H1 (cell line): ENCODE measurements at regions not wholly inside any gene's neighbourhood (a gene's known extent, or its start where the extent isn't known, plus 50 kb on each side); places are given as distances from the start of the nearest gene placed in this dataset.

ENCODE experiments used
- CTCF ChIA-PET: fragments of 300-600 bp; sonication (Branson Sonifier 250); formaldehyde crosslinking; loops from one replicate; lab custom pipeline; 2021; ENCODE audit not compliant: partially characterized antibody; lab: Charles Lee
- POLR2A ChIA-PET: fragments of 300-600 bp; sonication (Branson Sonifier 250); formaldehyde crosslinking; loops from one replicate; lab custom pipeline; 2021; ENCODE audit warnings: inconsistent platforms; ENCODE audit not compliant: partially characterized antibody; lab: Charles Lee
- DNase-seq, 2 experiments: peaks; one replicate each; pipeline versions ENCODE4 v3.0.0 to v3.0.0-alpha.2; 2010 to 2022; ENCODE audit warnings: low spot score in 2 of 2, low read depth in 1 of 2, mixed read lengths in 1 of 2
- FAIRE-seq: peaks from 2 replicates; lab custom pipeline; 2011; peaks lifted over from hg19 to GRCh38; lab: Jason Lieb, UNC
- H2AFZ ChIP-seq: 2 replicates; pipeline ENCODE4 v1.8.1; 2012; ENCODE audit warnings: low read length, inconsistent platforms
- H2AK5ac ChIP-seq: 2 replicates; pipeline ENCODE4 v1.6.1; 2013; ENCODE audit warnings: low read depth, low read length
- H2BK120ac ChIP-seq: replicated peaks from 2 replicates; pipeline ENCODE3; 2013; ENCODE audit warnings: low read depth, low read length, inconsistent platforms
- H2BK12ac ChIP-seq: 2 replicates; pipeline ENCODE4 v1.6.1; 2013; ENCODE audit warnings: low read depth, low read length
- H2BK15ac ChIP-seq: 2 replicates; pipeline ENCODE4 v1.6.1; 2013; ENCODE audit warnings: low read length
- H2BK20ac ChIP-seq: 2 replicates; pipeline ENCODE4 v1.6.1; 2013; ENCODE audit warnings: low read length
- H2BK5ac ChIP-seq: 2 replicates; pipeline ENCODE4 v1.6.1; 2013; ENCODE audit warnings: low read depth, low read length
- H3K14ac ChIP-seq: 2 replicates; pipeline ENCODE4 v1.6.1; 2013; ENCODE audit warnings: inconsistent platforms; ENCODE audit not compliant: insufficient read length
- H3K18ac ChIP-seq: 2 replicates; pipeline ENCODE4 v1.6.1; 2013; ENCODE audit warnings: low read length; ENCODE audit errors: extremely low read depth
- H3K23ac ChIP-seq: 2 replicates; pipeline ENCODE4 v1.6.1; 2013; ENCODE audit warnings: inconsistent platforms; ENCODE audit not compliant: insufficient read length
- H3K23me2 ChIP-seq: 2 replicates; pipeline ENCODE4 v1.6.1; 2013; ENCODE audit warnings: low read depth, low read length
- H3K27ac ChIP-seq: 2 replicates; pipeline ENCODE4 v1.6.1; 2011; ENCODE audit warnings: low read depth, low read length, inconsistent platforms
- H3K27me3 ChIP-seq, 4 experiments: replicated peaks in 1 of 4; 1 replicate in 1 of 4; 2 replicates in 3 of 4; pipeline versions ENCODE4 v1.6.1 to v1.8.1; 2011 to 2013; ENCODE audit warnings: low read length in 3 of 4, mild to moderate bottlenecking in 3 of 4, inconsistent platforms in 2 of 4, mixed read lengths in 2 of 4, moderate library complexity in 1 of 4; ENCODE audit not compliant: control insufficient read depth in 3 of 4, insufficient read depth in 3 of 4; ENCODE audit errors: extremely low read depth in 1 of 4
- H3K36me3 ChIP-seq, 4 experiments: 2 replicates each; pipeline versions ENCODE4 v1.6.1 to v1.8.1; 2011 to 2013; ENCODE audit warnings: mild to moderate bottlenecking in 4 of 4, low read length in 3 of 4, moderate library complexity in 2 of 4, control low read depth in 1 of 4, inconsistent platforms in 1 of 4; ENCODE audit not compliant: insufficient read depth in 4 of 4, control insufficient read depth in 2 of 4
- H3K4ac ChIP-seq: replicated peaks from 2 replicates; pipeline ENCODE3; 2013; ENCODE audit warnings: low read length, low read depth, mixed read lengths, inconsistent platforms; ENCODE audit not compliant: insufficient read length
- H3K4me1 ChIP-seq, 4 experiments: replicated peaks in 1 of 4; 1 replicate in 1 of 4; 2 replicates in 3 of 4; pipeline versions ENCODE4 v1.6.1 to v1.8.1; 2011 to 2013; ENCODE audit warnings: low read length in 3 of 4, inconsistent platforms in 2 of 4, mixed read lengths in 1 of 4; ENCODE audit not compliant: insufficient read depth in 4 of 4, control insufficient read depth in 3 of 4
- H3K4me2 ChIP-seq, 2 experiments: 2 replicates each; pipeline versions ENCODE4 v1.6.1 to v1.8.1; 2011 to 2013; ENCODE audit warnings: low read depth in 2 of 2, low read length in 2 of 2, control low read depth in 1 of 2, inconsistent platforms in 1 of 2, mild to moderate bottlenecking in 1 of 2; ENCODE audit not compliant: insufficient read depth in 1 of 2
- H3K4me3 ChIP-seq, 4 experiments: fragments of 200-600, 300-600 bp in 1 of 4; sonication (generic), shearing (Covaris generic), sonication (Bioruptor Twin) in 1 of 4; 2 replicates each; pipeline versions ENCODE4 v1.5.1 to v1.8.1; 2011 to 2016; ENCODE audit warnings: low read length in 4 of 4, low read depth in 3 of 4, control low read depth in 2 of 4, inconsistent platforms in 2 of 4, mild to moderate bottlenecking in 2 of 4, mixed read lengths in 1 of 4, moderate library complexity in 1 of 4; ENCODE audit not compliant: insufficient read depth in 2 of 4; ENCODE audit errors: extremely low read depth in 1 of 4
- H3K56ac ChIP-seq: replicated peaks from 2 replicates; pipeline ENCODE3; 2013; ENCODE audit warnings: low read depth, mild to moderate bottlenecking, mixed read lengths, low read length, inconsistent platforms; ENCODE audit not compliant: insufficient read length
- H3K79me1 ChIP-seq: 2 replicates; pipeline ENCODE4 v1.6.1; 2013; ENCODE audit warnings: low read depth, low read length, control low read depth
- H3K79me2 ChIP-seq, 2 experiments: 2 replicates each; pipeline versions ENCODE4 v1.6.1 to v1.8.1; 2012 to 2013; ENCODE audit warnings: low read length in 2 of 2, mild to moderate bottlenecking in 2 of 2, inconsistent platforms in 1 of 2; ENCODE audit not compliant: insufficient read depth in 2 of 2, control insufficient read depth in 1 of 2
- H3K9ac ChIP-seq, 4 experiments: replicated peaks in 1 of 4; 1 replicate in 1 of 4; 2 replicates in 3 of 4; pipeline versions ENCODE4 v1.6.1 to v1.8.1; 2011 to 2013; ENCODE audit warnings: low read depth in 3 of 4, low read length in 3 of 4, control low read depth in 2 of 4, mild to moderate bottlenecking in 2 of 4, moderate library complexity in 2 of 4, inconsistent platforms in 1 of 4; ENCODE audit errors: extremely low read depth in 1 of 4
- H3K9me3 ChIP-seq, 2 experiments: 2 replicates each; pipeline versions ENCODE4 v1.6.1 to v1.8.1; 2012 to 2013; ENCODE audit warnings: mild to moderate bottlenecking in 2 of 2, moderate library complexity in 2 of 2, control low read depth in 1 of 2, inconsistent platforms in 1 of 2, low read depth in 1 of 2, low read length in 1 of 2, mixed read lengths in 1 of 2; ENCODE audit not compliant: insufficient read depth in 2 of 2
- H4K20me1 ChIP-seq, 2 experiments: replicated peaks in 1 of 2; 2 replicates each; pipeline versions ENCODE3 to v1.8.1; 2011 to 2013; ENCODE audit warnings: inconsistent platforms in 2 of 2, low read length in 2 of 2, mild to moderate bottlenecking in 1 of 2; ENCODE audit not compliant: insufficient read depth in 2 of 2, control insufficient read depth in 1 of 2
- H4K5ac ChIP-seq: 2 replicates; pipeline ENCODE4 v1.6.1; 2013; ENCODE audit warnings: low read length, low read depth, mixed read lengths, inconsistent platforms; ENCODE audit not compliant: insufficient read length
- H4K8ac ChIP-seq: 2 replicates; pipeline ENCODE4 v1.8.0; 2013; ENCODE audit warnings: mild to moderate bottlenecking, moderate library complexity, low read length, inconsistent platforms; ENCODE audit not compliant: insufficient read depth; ENCODE audit errors: extremely low read depth
- H4K91ac ChIP-seq: replicated peaks from 2 replicates; pipeline ENCODE3; 2013; ENCODE audit warnings: low read length, mixed read lengths, inconsistent platforms; ENCODE audit not compliant: insufficient read length
- ATF2 ChIP-seq: IDR thresholded peaks from 2 replicates; pipeline ENCODE4 v1.6.1; 2012; ENCODE audit warnings: low read length, inconsistent platforms
- CHD2 ChIP-seq: IDR thresholded peaks from 2 replicates; pipeline ENCODE4 v1.6.1; 2012; ENCODE audit warnings: low read length, improper control_type of control experiment
- POU5F1 ChIP-seq: IDR thresholded peaks from 2 replicates; pipeline ENCODE4 v1.6.1; 2011; ENCODE audit warnings: low read depth, mild to moderate bottlenecking, low read length, moderate library complexity
- SP1 ChIP-seq: IDR thresholded peaks from 2 replicates; pipeline ENCODE4 v1.6.1; 2011; ENCODE audit warnings: low read depth, low read length
- WGBS, 2 experiments: shearing (Covaris generic) in 1 of 2; methylation state at CpG; one replicate each; pipeline versions ENCODE4 v1.1.6 to v1.1.7; 2013 to 2015; ENCODE audit warnings: low lambda C conversion rate in 2 of 2, mixed read lengths in 2 of 2, inconsistent platforms in 1 of 2, low coverage in 1 of 2, missing lambda C conversion rate in 1 of 2; ENCODE audit not compliant: insufficient replicate concordance in 2 of 2, insufficient coverage in 1 of 2, insufficient read length in 1 of 2; ENCODE audit errors: extremely low coverage in 1 of 2, missing lambda C conversion rate in 1 of 2; 5-methylcytosine and 5-hydroxymethylcytosine counted together

GRCh38 chr10:8392216-8392615, 337.7 kb downstream of the GATA3 start:
- no peak overlapping the region for H2AFZ ChIP-seq
- H3K27me3 ChIP-seq = no peaks in the 10 kb centered on the region
- TF ChIP-seq CHD2 (no peak), POU5F1 (no peak), SP1 (no peak), ATF2 (no peak)
- no peak overlapping the region for H3K27ac ChIP-seq
- no peaks in the 10 kb centered on the region for H3K9me3 ChIP-seq
- 86% methylated on average over 2 of the region's 2 CpGs; no CpG with 5 or more reads in 1 of the 2 experiments for WGBS, 2 experiments
- no peak overlapping the region for H3K56ac ChIP-seq
- no peak overlapping the region for H3K9ac ChIP-seq
- no peak overlapping the region for H2BK20ac ChIP-seq
- CTCF ChIA-PET = no interaction called here
- H3K4me3 ChIP-seq = no peak overlapping the region
- H4K5ac ChIP-seq = no peak overlapping the region
- no peak overlapping the region for H3K4ac ChIP-seq
- DNase-seq = no peak
- POLR2A ChIA-PET = no interaction called here
- H3K14ac ChIP-seq = no peak overlapping the region
- H2BK5ac ChIP-seq = no peak overlapping the region
- no peak overlapping the region for H3K18ac ChIP-seq
- H4K8ac ChIP-seq = no peak overlapping the region
- no peaks in the 10 kb centered on the region for H3K4me1 ChIP-seq
- no peak overlapping the region for H2BK12ac ChIP-seq
- H3K79me1 ChIP-seq = no peaks in the 10 kb centered on the region
- no peak for FAIRE-seq
- H2BK120ac ChIP-seq = no peak overlapping the region
- H2BK15ac ChIP-seq = no peak overlapping the region
- no peak overlapping the region for H3K23ac ChIP-seq
- no peak overlapping the region for H4K91ac ChIP-seq
- H3K4me2 ChIP-seq = no peak overlapping the region
- no peaks in the 10 kb centered on the region; the same call in 1 of the 2 replicates for H3K23me2 ChIP-seq
- no peak overlapping the region for H2AK5ac ChIP-seq
- H4K20me1 ChIP-seq = no peaks in the 10 kb centered on the region
- no peaks in the 10 kb centered on the region for H3K79me2 ChIP-seq
- no peaks in the 10 kb centered on the region for H3K36me3 ChIP-seq
